Liver (tissue), 8 donors: ENCODE measurements at regions not wholly inside any gene's neighbourhood (a gene's known extent, or its start where the extent isn't known, plus 50 kb on each side); places are given as distances from the start of the nearest gene placed in this dataset.

ENCODE experiments used
- DNase-seq: peaks from one replicate; pipeline ENCODE4 v3.0.0-alpha.2; 2017; ENCODE audit warnings: low spot score
- H3K27ac ChIP-seq, 2 donors: one replicate each; pipeline ENCODE4 v1.7.0; 2013; ENCODE audit warnings: inconsistent platforms in 2 of 2, low read length in 2 of 2, control low read depth in 1 of 2, low read depth in 1 of 2, mild to moderate bottlenecking in 1 of 2
- H3K27me3 ChIP-seq, 4 donors: one replicate each; pipeline versions ENCODE4 v1.6.1 to v1.7.0; 2013; ENCODE audit warnings: low read length in 3 of 4, inconsistent platforms in 1 of 4, mild to moderate bottlenecking in 1 of 4, moderate library complexity in 1 of 4; ENCODE audit not compliant: control insufficient read depth in 4 of 4, insufficient read depth in 4 of 4
- H3K36me3 ChIP-seq, 4 donors: one replicate each; pipeline versions ENCODE4 v1.6.1 to v1.7.0; 2013; ENCODE audit warnings: low read length in 3 of 4, mild to moderate bottlenecking in 3 of 4, low read depth in 1 of 4, moderate library complexity in 1 of 4; ENCODE audit not compliant: control insufficient read depth in 4 of 4, insufficient read depth in 3 of 4
- H3K4me1 ChIP-seq, 4 donors: one replicate each; pipeline versions ENCODE4 v1.6.1 to v1.7.0; 2013; ENCODE audit warnings: low read length in 3 of 4, mild to moderate bottlenecking in 3 of 4, moderate library complexity in 1 of 4; ENCODE audit not compliant: control insufficient read depth in 4 of 4, insufficient read depth in 4 of 4
- H3K4me3 ChIP-seq, 3 donors: one replicate each; pipeline versions ENCODE4 v1.6.1 to v1.7.0; 2013; ENCODE audit warnings: low read length in 3 of 3, control low read depth in 1 of 3, low read depth in 1 of 3, mild to moderate bottlenecking in 1 of 3
- H3K9ac ChIP-seq, 2 donors: one replicate each; pipeline ENCODE4 v1.7.0; 2013; ENCODE audit warnings: low read length in 2 of 2, mild to moderate bottlenecking in 2 of 2, moderate library complexity in 2 of 2, control low read depth in 1 of 2, low read depth in 1 of 2
- H3K9me3 ChIP-seq, 4 donors: one replicate each; pipeline versions ENCODE4 v1.6.1 to v1.7.0; 2013; ENCODE audit warnings: low read length in 3 of 4; ENCODE audit not compliant: control insufficient read depth in 4 of 4
- CTCF ChIP-seq: fragments of 150-350 bp; IDR thresholded peaks from 2 replicates; pipeline ENCODE4 v1.5.1; 2017; ENCODE audit warnings: improper control_type of control experiment, low read depth, low read length; ENCODE audit not compliant: missing input control
- EGR1 ChIP-seq, 2 donors: IDR thresholded peaks; 2 replicates each; pipeline ENCODE4 v1.6.1; 2016 to 2018; ENCODE audit warnings: antibody characterized with exemption in 2 of 2, low read depth in 2 of 2
- FOXA2 ChIP-seq: IDR thresholded peaks from 2 replicates; pipeline ENCODE4 v1.6.1; 2016; ENCODE audit warnings: antibody characterized with exemption
- GABPA ChIP-seq, 2 donors: IDR thresholded peaks in 1 of 2; conservative IDR thresholded peaks in 1 of 2; 2 replicates each; pipeline ENCODE4 v1.6.1; 2016; ENCODE audit warnings: antibody characterized with exemption in 2 of 2, mild to moderate bottlenecking in 1 of 2, moderate library complexity in 1 of 2
- HNF4A ChIP-seq, 2 donors: conservative IDR thresholded peaks; 2 replicates each; pipeline ENCODE4 v1.6.1; 2016; ENCODE audit warnings: antibody characterized with exemption in 2 of 2, mild to moderate bottlenecking in 2 of 2
- MAX ChIP-seq: IDR thresholded peaks from 2 replicates; pipeline ENCODE4 v1.6.1; 2016; ENCODE audit warnings: antibody characterized with exemption
- RAD21 ChIP-seq, 2 donors: IDR thresholded peaks; 2 replicates each; pipeline ENCODE4 v1.6.1; 2016; ENCODE audit warnings: antibody characterized with exemption in 2 of 2, mild to moderate bottlenecking in 2 of 2
- REST ChIP-seq: IDR thresholded peaks from 2 replicates; pipeline ENCODE4 v1.6.1; 2016; ENCODE audit warnings: antibody characterized with exemption, mild to moderate bottlenecking
- RXRA ChIP-seq, 2 donors: IDR thresholded peaks; 2 replicates each; pipeline ENCODE4 v1.6.1; 2017 to 2018; ENCODE audit warnings: antibody characterized with exemption in 2 of 2, mild to moderate bottlenecking in 1 of 2
- SP1 ChIP-seq: IDR thresholded peaks from 2 replicates; pipeline ENCODE4 v1.6.1; 2018; ENCODE audit warnings: antibody characterized with exemption, mild to moderate bottlenecking
- TAF1 ChIP-seq: conservative IDR thresholded peaks from 2 replicates; pipeline ENCODE4 v1.6.1; 2016; ENCODE audit warnings: antibody characterized with exemption, mild to moderate bottlenecking
- YY1 ChIP-seq: IDR thresholded peaks from 2 replicates; pipeline ENCODE4 v1.6.1; 2016; ENCODE audit warnings: antibody characterized with exemption, mild to moderate bottlenecking
- ZBTB33 ChIP-seq: IDR thresholded peaks from 2 replicates; pipeline ENCODE4 v1.6.1; 2016; ENCODE audit warnings: antibody characterized with exemption
- WGBS: extraction: QIAGEN DNeasy Blood & Tissue Kit; methylation state at CpG from one replicate; pipeline ENCODE4 v1.1.7; 2013; 5-methylcytosine and 5-hydroxymethylcytosine counted together
- donor health status: healthy.
- donor health status: healthy.
- donor health status: healthy.
- donor health status: healthy.
- donor health status: healthy.

GRCh38 chr5:15992918-15993317, 186.7 kb downstream of the MARCHF11 start:
- Histone ChIP-seq H3K27me3 (no peaks in the 10 kb centered on the region), H3K4me1 (peaks cover 3 to 14% (median 4%) of the 10 kb centered on the region in 4 donors), H3K36me3 (no peaks in the 10 kb centered on the region), H3K4me3 (no peak overlapping the region), H3K9me3 (peaks cover 0 to 11% (median 4%) of the 10 kb centered on the region in 4 donors), H3K27ac (no peak overlapping the region), H3K9ac (no peak overlapping the region)
- no peak for DNase-seq
- TF ChIP-seq HNF4A (conservative IDR thresholded peaks at IDR 0.05) (no peak), FOXA2 (no peak), YY1 (no peak), EGR1 (IDR thresholded peaks at IDR 0.05; ENCODE audit: low read depth in 2 of 2) (no peak), RAD21 (IDR thresholded peaks at IDR 0.05) (peak; percentile 13 to 42), CTCF (peak; percentile 2), SP1 (no peak)
- WGBS: 41% methylated on average over 2 of the region's 2 CpGs

GRCh38 chr5:15991586-15991985, 188.0 kb downstream of the MARCHF11 start:
- H3K4me3 ChIP-seq: peak overlapping the region in 1 of 3 donors; percentile 30
- peaks cover 3 to 14% (median 4%) of the 10 kb centered on the region in 4 donors for H3K4me1 ChIP-seq
- TF ChIP-seq TAF1 (no peak), MAX (no peak), EGR1 (IDR thresholded peaks at IDR 0.05; ENCODE audit: low read depth in 2 of 2) (no peak), REST (no peak), ZBTB33 (no peak), SP1 (no peak), HNF4A (conservative IDR thresholded peaks at IDR 0.05) (no peak), CTCF (no peak), FOXA2 (no peak), RXRA (IDR thresholded peaks at IDR 0.05) (no peak), GABPA (IDR thresholded peaks at IDR 0.05 in 1 of 2, conservative IDR thresholded peaks at IDR 0.05 in 1 of 2) (no peak)
- peaks cover 0 to 11% (median 4%) of the 10 kb centered on the region in 4 donors for H3K9me3 ChIP-seq
- H3K9ac ChIP-seq: no peak overlapping the region
- H3K27me3 ChIP-seq: no peaks in the 10 kb centered on the region
- H3K36me3 ChIP-seq: no peaks in the 10 kb centered on the region
- DNase-seq: no peak
- no peak overlapping the region for H3K27ac ChIP-seq
